ENCODE measurements at regions not wholly inside any gene's neighbourhood (a gene's known extent, or its start where the extent isn't known, plus 50 kb on each side); places are given as distances from the start of the nearest gene placed in this dataset.
A peak's percentile ranks its signal among the peaks of the same experiment; 100 is the strongest.

- Histone ChIP-seq H3K27ac (no peak overlapping the region), H3K4me1 (no peaks in the 10 kb centered on the region), H3K4me3 (no peak overlapping the region), H3K27me3 (no peaks in the 10 kb centered on the region), H3K36me3 (no peaks in the 10 kb centered on the region), H3K9me3 (no peaks in the 10 kb centered on the region)
- TF ChIP-seq POLR2AphosphoS5 (IDR thresholded peaks at IDR 0.05; ENCODE audit: insufficient read depth in 1 of 2, low read depth in 1 of 2), result no peak
- no peak for TF ChIP-seq POLR2A (IDR thresholded peaks at IDR 0.05)
- no peak for TF ChIP-seq CTCF (IDR thresholded peaks at IDR 0.05)
- intact Hi-C loops (cut with DNase I), result no loop called here
- no peak for DNase-seq (ENCODE audit: extremely low spot score in 2 of 2)
Observed at GRCh38 chr9:80177949-80178480, 606.2 kb downstream of the TLE4 start.

GRCh38 chr9:80175286-80176150 is 603.8 kb downstream of the TLE4 start:
- no peaks in the 10 kb centered on the region for H3K36me3 ChIP-seq
- H3K4me3 ChIP-seq, result no peak overlapping the region
- no peaks in the 10 kb centered on the region for H3K4me1 ChIP-seq
- no peak overlapping the region for H3K27ac ChIP-seq
- TF ChIP-seq CTCF (IDR thresholded peaks at IDR 0.05) (peak in 2 of 3 experiments; percentile 59 to 60), POLR2AphosphoS5 (IDR thresholded peaks at IDR 0.05; ENCODE audit: insufficient read depth in 1 of 2, low read depth in 1 of 2) (no peak)
- H3K27me3 ChIP-seq, result no peaks in the 10 kb centered on the region
- intact Hi-C loops (cut with DNase I), result no loop called here
- no peaks in the 10 kb centered on the region for H3K9me3 ChIP-seq
- no peak for DNase-seq (ENCODE audit: extremely low spot score in 2 of 2)

- no peaks in the 10 kb centered on the region for H3K9me3 ChIP-seq
- no peak for DNase-seq (ENCODE audit: extremely low spot score in 2 of 2)
- no peaks in the 10 kb centered on the region for H3K4me1 ChIP-seq
- H3K4me3 ChIP-seq, result no peak overlapping the region
- H3K27me3 ChIP-seq, result no peaks in the 10 kb centered on the region
- no peak overlapping the region for H3K27ac ChIP-seq
- no peak for TF ChIP-seq POLR2A (IDR thresholded peaks at IDR 0.05)
- no peak for TF ChIP-seq CTCF (IDR thresholded peaks at IDR 0.05)
- TF ChIP-seq POLR2AphosphoS5 (IDR thresholded peaks at IDR 0.05; ENCODE audit: insufficient read depth in 1 of 2, low read depth in 1 of 2), result no peak
- H3K36me3 ChIP-seq, result no peaks in the 10 kb centered on the region
- intact Hi-C loops (cut with DNase I), result no loop called here
Observed at GRCh38 chr9:80163889-80164288, 592.1 kb downstream of the TLE4 start.

- TF ChIP-seq CTCF (IDR thresholded peaks at IDR 0.05) (no peak), POLR2A (IDR thresholded peaks at IDR 0.05) (no peak), POLR2AphosphoS5 (IDR thresholded peaks at IDR 0.05; ENCODE audit: insufficient read depth in 1 of 2, low read depth in 1 of 2) (no peak)
- Histone ChIP-seq H3K36me3 (no peaks in the 10 kb centered on the region), H3K27me3 (no peaks in the 10 kb centered on the region), H3K9me3 (no peaks in the 10 kb centered on the region), H3K4me3 (no peak overlapping the region), H3K4me1 (peaks cover 21% of the 10 kb centered on the region), H3K27ac (no peak overlapping the region)
- no peak for DNase-seq (ENCODE audit: extremely low spot score in 2 of 2)
- intact Hi-C loops (cut with DNase I), result no loop called here
Observed at GRCh38 chr9:80158554-80159170, 586.9 kb downstream of the TLE4 start.

- no peak for TF ChIP-seq POLR2AphosphoS5 (IDR thresholded peaks at IDR 0.05; ENCODE audit: insufficient read depth in 1 of 2, low read depth in 1 of 2)
- no peak for TF ChIP-seq POLR2A (IDR thresholded peaks at IDR 0.05)
- TF ChIP-seq CTCF (IDR thresholded peaks at IDR 0.05), result no peak
- Histone ChIP-seq H3K36me3 (no peaks in the 10 kb centered on the region), H3K27ac (no peak overlapping the region), H3K9me3 (no peaks in the 10 kb centered on the region), H3K4me1 (peaks cover 21% of the 10 kb centered on the region), H3K4me3 (no peak overlapping the region), H3K27me3 (no peaks in the 10 kb centered on the region)
- intact Hi-C loops (cut with DNase I), result no loop called here
- no peak for DNase-seq (ENCODE audit: extremely low spot score in 2 of 2)
Observed at GRCh38 chr9:80158131-80158530, 586.4 kb downstream of the TLE4 start.

Measured in vagina (tissue), 2 donors.